Fibroblast of lung (primary cell): ENCODE measurements at regions not wholly inside any gene's neighbourhood (a gene's known extent, or its start where the extent isn't known, plus 50 kb on each side); places are given as distances from the start of the nearest gene placed in this dataset.

Source experiments
- EZH2 ChIP-seq: IDR thresholded peaks from 2 replicates; pipeline ENCODE4 v1.5.1; 2012; ENCODE audit warnings: low read length, control low read depth, mild to moderate bottlenecking; ENCODE audit errors: missing control alignments
- TF ChIP-seq, protein P1 (sequence below), 2 donors: IDR thresholded peaks in 1 of 2; conservative IDR thresholded peaks in 1 of 2; 1 replicate in 1 of 2; 2 replicates in 1 of 2; pipeline ENCODE4 v1.5.1; 2011 to 2012; ENCODE audit warnings: low read length in 2 of 2, control low read depth in 1 of 2, inconsistent platforms in 1 of 2, low read depth in 1 of 2, mild to moderate bottlenecking in 1 of 2

DNA sequence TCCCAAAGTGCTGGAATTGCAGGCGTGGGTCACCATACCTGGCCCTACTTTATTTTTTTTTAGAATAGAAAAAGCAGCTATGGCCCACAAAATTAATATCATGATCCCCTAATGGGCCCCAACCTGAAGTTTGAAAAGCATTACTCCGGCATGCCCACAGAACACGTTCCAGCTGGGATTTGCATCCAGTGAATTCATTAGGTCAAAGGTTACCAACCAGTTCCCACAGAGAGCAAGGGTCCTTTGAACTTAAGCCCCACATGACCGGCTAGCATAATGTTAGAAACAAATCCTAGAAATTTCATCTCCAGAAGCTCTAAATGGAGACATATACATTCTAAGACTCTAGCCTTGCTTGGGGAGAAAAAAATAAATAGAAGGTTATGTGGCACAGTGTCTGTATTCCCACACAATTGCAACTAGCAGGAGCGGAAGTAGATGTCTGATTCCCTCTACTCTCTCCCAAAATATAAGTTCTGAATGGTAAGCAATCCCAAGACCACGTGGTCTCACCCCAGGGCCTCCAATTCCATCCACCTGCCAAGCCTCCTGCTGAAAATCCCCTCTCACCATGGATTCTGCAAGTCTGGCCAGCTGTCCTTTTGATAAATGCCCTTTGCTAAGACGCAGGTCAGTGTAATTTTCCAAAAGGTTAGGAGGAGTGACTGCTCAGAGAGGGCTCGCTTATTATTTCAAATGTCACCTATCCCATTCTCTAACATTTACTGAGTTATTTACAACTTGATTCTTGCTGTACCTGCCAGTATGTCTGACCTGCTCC, 395.8 kb downstream of the NPIPA8 start:
- TF ChIP-seq, protein P1, sequence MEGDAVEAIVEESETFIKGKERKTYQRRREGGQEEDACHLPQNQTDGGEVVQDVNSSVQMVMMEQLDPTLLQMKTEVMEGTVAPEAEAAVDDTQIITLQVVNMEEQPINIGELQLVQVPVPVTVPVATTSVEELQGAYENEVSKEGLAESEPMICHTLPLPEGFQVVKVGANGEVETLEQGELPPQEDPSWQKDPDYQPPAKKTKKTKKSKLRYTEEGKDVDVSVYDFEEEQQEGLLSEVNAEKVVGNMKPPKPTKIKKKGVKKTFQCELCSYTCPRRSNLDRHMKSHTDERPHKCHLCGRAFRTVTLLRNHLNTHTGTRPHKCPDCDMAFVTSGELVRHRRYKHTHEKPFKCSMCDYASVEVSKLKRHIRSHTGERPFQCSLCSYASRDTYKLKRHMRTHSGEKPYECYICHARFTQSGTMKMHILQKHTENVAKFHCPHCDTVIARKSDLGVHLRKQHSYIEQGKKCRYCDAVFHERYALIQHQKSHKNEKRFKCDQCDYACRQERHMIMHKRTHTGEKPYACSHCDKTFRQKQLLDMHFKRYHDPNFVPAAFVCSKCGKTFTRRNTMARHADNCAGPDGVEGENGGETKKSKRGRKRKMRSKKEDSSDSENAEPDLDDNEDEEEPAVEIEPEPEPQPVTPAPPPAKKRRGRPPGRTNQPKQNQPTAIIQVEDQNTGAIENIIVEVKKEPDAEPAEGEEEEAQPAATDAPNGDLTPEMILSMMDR (conservative IDR thresholded peaks at IDR 0.05 in 1 of 2, IDR thresholded peaks at IDR 0.05 in 1 of 2; ENCODE audit: low read depth in 1 of 2, low read length in 2 of 2) = no peak
- TF ChIP-seq EZH2 = no peak
